Renal cortex interstitium (tissue), 11 donors: ENCODE measurements at regions not wholly inside any gene's neighbourhood (a gene's known extent, or its start where the extent isn't known, plus 50 kb on each side); places are given as distances from the start of the nearest gene placed in this dataset.

Source experiments
- DNase-seq, 11 donors: peaks; one replicate each; pipeline ENCODE4 v3.0.0-alpha.2; 2013; ENCODE audit warnings: low read depth in 9 of 11, low spot score in 4 of 11; ENCODE audit errors: extremely low read depth in 1 of 11

DNA sequence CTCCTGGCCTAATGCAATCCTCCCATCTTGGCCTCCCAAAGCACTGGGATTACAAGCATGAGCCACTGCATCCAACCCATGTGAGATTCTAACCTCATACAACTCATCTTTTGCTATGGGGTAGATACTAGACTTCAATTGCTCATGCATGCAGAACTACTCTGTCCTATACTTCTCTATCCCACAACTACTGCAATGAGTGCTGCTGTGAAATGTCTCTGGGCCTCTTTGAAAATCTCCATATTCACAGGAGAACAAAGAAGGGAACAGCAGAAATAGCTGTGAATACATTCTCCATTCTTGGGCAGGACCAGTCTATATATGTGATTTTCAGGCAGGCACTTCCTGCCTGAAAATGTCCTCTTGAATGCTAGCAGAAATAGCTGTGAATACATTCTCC, 220.7 kb upstream of the GRIP1 start:
- DNase-seq, result no peak

DNA sequence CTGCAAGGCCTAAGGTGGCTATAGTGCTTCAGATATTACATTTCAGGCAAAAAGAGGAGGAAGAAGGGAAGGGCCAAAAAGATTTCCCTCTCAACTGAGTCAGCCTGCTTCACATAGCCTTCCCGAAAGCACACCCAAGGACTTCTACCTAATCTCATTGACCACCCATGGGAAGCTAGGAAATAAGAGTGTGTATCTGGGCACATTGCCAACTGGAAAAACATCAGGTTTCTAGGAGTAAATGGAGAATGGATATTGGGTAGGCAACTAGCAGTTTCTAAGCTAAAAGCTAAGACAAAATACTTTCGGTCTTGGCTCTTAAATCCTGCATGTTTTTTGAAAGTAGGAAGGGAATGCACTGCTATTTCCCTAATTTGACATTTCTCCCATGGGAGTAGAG, 221.7 kb upstream of the GRIP1 start:
- peak in 1 of 11 donors; percentile 10 for DNase-seq

DNA sequence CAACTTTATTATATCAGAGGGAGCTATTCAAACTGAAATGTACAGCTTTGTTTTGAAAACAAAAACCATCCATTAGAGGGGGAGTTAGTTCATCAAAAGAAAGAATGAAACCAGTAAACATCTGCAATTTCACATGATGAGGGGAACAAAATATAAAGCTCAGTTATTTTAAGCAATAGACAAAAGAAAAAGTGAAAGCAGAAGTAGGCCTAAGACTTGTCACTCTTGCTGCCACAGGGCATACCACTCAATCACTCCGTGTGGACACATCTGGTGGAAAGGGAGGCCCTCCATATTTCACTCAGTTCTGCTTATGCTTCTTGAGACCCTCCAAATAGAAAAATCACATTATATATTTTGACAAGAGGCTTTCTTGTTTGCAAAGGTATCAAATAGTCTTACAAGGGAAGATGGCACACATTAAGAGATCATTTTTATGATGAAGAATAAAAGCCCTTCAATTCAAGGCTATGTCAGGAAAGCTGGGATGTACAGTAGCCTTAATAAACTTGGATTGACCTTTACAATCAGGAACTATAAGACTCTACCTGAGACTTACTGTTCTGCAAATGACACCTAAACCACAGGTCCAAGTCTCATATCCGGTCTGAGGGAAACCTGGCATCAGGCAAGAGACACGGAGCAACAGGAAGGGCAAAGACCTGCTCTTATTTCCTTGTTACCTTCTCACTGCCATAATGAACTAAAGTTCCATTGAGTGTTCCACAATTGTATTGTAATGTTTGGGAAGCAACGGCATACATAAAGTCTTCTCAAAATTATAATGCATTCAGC, 222.5 kb upstream of the GRIP1 start:
- DNase-seq, result no peak

DNA sequence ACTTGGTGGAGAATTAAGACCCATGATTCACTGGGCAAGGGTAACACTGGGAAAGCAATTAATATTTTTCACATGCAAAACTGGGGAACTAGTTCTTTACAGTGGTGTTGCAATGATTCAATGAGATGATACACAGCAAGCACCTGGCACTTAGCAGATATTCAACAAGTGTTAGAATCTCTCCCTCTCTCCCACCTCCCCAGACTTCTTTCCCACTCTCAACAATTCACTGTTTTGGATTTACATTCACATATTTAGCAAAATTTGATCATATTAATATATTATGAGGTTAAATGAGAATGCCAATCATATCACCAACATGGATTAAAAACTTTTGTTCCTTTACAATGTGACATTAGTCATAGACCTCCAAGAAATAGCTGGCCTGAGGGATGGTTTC, 223.1 kb upstream of the GRIP1 start:
- no peak for DNase-seq

DNA sequence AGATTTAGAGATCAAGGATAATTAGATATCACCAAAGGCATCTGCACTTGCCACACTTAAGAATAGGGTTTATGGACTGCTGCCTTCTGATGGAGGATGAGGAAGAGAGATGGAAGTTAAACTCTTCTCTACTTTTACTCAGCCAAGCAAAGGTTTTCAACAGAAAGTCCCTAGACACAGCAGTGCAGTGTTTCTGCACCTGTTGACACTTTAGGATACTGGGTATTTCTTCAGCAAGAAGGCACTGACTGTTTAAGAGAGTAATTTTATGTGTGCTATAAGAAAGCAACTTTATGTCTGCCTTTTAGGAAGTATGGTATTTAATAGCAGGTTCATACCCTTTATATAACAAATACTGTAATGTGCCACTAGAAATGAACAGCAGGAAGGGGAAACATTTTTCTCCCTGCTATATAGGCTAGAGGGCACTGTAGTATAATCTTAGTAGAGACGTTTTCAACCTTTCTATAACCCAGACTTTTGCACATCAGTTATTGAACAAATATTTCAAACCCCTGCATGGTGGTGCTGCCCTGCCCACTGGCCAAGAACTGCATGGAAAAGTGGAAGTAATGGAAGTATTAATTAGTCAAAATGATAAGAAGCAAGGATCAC, 225.0 kb upstream of the GRIP1 start:
- no peak for DNase-seq

DNA sequence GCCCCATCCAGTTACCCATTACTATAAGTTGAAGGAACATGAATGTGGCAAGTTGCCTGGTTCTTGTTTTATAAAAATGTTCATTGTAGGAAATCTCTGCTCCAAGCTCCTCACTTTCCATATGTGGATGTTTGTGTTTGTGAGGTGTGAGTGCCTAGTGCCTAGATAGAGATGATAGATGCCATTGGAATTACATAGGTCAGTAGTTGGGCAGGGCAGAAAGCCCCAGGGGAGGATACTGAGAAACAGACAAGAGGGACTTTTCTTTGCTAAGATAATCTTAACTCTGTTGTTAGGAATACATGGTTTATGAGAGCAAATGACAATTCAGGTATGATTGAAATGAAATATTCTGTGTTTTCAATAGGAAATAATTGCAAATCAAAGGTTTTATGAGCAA, 226.3 kb upstream of the GRIP1 start:
- no peak for DNase-seq

DNA sequence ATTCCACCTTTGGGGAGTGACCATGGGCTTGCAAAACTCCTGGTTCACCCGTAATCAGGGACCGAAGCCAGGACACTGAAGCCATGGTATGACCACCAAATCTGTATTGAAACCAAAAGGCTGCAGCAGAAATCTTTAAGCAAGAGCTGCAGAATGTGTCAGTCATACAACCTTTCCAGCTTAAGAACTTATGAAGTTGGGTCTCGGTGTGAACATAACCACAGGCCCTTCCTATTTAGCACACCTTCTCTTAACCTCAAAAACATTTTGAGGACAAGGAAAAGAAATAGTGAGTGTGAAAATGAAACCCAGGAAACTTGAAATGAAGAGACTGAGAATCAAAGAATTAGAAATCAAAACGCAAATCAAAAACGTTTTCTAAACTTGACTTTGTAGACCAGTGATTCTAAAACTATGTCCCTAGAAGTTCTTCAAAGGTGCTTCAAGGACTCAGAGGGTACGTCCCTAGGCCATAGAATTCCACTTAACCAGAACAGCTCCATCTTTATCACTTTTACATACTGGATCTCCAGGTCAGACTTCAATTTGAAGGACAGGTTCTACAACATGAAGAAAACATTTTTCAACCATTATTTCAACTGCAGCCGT, 231.6 kb upstream of the GRIP1 start:
- no peak for DNase-seq

DNA sequence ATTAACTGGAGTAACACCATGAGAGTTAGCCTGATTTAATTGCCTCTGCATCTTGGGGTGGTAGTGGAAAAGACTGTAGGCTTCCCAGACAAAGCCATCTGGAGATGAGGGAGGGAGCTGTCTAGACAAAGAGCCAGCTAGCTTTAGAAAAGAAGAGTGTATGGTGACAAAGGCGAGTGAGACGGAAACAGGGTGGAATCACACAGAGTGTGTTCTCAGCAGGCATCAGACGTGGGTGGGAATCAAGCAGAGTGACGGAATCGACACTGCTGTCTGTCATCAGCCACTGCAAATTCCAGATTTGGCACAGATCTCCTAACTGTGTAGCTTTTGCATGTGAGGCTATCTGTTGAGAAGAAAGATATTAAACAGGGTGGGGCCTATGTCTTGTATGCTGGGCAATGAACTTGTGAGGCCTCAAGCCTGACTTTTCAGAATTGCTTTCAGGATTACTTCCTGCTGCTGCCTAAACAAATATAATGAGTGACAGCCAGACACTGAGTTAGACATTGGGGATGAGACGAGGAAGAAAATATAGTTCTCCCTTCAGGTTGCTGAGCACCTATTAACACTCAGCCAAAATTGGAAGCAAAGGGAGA, 236.5 kb upstream of the GRIP1 start:
- no peak for DNase-seq

DNA sequence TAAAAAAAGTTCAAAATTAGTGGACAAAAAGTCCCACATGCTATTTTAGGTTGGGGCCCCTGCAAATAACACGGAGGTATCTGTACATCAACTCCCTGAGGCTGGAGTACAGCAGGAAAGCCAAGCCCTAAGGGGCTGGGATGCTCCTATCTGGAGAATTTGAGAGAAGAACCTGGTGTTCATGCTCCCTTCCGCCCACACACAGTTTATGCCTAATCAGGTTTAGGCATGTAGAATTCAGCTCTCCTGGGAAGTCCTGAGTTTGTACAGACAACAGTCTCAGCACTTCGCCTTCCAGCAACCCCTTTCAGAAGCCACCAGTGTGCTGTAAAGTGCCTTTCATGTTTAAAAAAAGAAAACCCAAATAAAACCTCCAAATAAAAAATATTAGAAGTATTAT, 237.3 kb upstream of the GRIP1 start:
- DNase-seq, result no peak

DNA sequence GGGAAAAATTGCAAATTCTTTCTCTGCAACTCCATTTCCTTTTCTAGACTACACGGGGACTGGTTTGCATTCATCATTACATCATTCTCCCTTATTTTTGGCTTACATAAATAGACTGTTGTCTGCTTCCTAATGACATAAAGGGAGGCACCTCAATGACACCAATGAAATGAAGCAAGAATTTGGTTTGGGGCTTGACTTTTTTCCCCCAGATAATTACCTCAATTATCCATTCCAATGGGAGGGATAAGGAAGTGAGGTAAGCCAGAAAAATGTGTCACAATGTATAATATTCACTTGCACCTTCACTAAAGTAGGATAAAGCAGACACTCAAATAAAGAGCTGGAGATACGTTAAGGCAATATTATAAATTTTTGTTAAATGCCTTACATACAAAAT, 240.6 kb upstream of the GRIP1 start:
- no peak for DNase-seq

DNA sequence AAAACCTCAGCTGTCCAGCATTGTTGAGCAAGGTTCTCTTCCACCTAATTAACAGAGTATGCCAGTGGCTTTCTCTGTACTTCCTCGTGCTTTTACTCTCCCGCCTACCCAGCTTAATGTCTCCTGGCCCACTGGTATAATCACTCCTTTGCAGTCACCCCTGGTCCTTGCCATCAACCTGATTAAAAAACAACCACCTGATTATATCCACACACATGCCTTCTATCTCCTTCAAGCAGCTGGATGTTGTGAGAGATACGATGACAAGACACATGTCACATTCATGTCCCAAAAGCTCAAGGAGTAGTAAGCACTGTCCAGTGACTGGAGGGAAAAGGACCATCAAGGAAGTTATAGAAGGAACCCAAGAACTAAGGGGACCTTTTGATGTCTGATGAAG, 241.3 kb upstream of the GRIP1 start:
- no peak for DNase-seq

DNA sequence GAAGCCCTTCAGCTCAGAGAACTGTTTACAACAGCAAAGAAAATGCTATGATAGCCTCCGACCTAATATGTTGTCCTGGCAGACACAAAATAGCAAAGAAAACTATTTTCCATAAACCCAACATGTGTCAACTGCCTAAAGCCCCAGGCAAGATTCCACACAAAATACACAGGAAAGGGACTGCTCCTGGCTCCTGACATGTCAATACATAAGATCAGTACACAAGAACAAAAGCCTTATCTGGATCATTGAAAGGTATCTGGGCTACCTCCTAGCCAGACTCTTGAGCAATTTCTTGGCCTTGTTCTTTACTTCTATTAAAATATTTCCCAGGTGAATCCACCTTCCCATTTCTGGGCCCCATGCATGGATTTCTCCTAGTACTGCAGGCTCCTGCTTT, 242.3 kb upstream of the GRIP1 start:
- no peak for DNase-seq

DNA sequence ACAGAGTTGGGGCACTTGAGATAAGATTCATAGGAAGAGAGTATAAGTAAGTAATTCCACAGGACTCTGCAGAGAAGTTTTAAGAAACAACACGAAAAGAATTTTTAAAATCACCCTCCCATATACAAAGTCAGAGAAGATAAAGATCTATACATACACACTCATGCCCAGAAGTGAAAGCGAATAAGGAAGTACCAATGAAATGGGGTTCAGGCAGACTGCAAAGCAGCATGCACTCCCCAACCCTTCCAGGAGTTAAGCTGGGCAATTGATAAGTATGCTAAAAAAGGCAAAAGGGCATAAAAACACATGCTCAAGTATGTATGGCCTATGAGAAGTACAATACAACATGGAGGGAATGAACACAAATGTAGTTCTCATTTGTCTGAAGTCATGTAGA, 246.2 kb upstream of the GRIP1 start:
- no peak for DNase-seq

DNA sequence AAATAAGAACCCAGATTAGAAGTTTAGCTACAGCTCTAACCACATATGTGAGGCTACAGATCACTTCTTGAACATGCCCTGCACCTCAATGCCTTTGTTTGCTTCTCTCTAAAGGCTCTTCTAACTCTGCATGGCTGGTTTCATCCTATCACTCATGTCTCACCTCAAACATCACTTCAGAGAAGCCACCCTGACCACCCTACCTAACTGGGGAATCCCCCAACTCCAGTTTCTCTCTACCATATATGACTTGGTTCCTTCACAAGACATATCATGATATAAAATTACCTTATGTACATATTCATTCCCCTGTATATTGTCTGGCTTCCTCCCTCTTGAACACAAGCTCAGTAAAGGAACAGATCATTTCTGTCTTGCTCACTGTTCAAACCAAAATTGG, 250.2 kb upstream of the GRIP1 start:
- DNase-seq, result no peak

DNA sequence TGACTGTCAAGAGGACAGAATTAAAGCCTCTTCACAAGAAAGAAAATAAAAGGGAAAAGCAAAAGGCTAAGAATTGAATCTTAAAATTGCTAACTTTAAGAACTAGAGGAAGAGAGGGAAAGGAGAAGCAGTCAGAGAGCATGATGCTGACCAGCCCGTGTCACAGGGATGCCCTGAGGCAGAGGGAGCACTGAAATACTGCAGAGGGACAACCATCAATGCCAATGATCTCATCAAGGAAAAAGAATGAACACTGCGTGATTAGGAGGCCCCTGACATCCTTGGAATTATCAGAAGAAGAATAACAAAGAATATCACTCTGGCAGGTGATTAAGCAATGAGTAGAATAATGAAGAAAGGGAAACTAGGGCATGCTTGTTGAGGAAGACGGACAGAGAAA, 252.2 kb upstream of the GRIP1 start:
- DNase-seq, result no peak

DNA sequence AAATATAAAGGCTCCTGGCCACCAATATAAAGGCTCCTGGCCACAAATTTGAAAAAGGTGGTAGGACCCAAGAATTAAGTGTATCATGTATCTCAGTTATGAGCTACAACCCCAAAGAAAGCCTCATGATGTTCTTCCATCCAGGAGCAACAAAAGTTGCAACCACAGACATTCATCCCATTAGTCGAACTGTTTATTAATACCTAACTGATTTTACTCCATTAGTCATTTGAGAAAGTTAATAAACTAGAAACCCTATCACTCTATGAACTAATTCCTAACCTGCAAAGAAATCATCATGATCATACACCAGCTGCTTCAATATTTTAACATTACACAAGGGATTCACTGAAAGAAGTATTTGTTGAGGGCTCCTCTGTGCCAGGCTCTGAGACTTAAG, 253.2 kb upstream of the GRIP1 start:
- no peak for DNase-seq

DNA sequence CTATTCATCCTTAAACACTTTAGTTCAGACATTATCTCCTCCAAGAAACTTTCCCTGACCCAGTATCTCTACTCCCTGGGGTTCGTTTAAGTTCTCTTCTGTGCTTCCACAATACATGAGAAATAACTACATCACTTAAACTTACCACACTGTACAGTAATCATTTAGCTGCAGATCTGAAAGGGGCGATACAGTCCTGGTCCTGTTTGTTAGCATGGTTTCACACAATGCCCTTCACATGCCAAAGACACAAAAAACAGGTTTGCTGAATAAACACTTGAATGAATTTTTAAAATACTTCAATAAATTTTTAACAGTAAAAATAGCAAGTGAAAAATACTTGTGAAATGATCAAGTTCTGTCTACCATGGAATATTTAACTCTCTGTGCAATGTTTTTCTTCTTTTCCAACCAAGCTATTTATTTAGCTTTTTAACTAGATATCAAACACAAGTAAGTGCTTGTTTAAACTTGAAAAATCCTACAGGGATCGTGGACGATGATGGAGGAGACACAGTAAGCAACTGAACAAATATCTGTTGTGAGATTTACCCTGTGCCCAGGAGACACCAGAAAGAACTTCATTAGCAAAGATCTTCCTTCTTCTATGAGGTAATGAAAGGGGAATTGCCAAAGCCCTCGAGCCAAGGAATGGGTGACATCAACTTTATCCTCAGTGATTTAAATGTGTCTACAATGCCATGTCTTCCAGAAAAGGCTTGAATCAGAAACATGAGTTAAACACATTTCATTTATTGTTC, 255.6 kb upstream of the GRIP1 start:
- no peak for DNase-seq

DNA sequence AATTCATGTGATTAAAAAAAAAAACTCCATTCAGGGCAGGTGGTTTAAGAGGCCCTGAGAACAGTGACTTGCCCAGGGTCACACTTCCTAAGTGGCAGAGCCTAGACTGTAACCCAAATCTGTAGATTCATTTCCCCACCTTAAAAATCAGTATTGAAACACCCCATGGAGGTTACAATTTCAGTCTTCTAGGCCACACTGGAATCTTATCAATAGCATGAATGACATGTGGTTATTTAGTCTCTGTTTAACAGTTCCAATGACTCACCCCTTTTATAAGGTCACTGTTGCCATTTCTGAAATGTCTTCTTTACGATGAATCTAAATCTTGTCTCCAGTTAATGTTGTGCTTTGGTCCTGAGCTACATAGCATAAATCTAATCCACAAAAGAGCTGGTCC, 262.3 kb upstream of the GRIP1 start:
- no peak for DNase-seq

DNA sequence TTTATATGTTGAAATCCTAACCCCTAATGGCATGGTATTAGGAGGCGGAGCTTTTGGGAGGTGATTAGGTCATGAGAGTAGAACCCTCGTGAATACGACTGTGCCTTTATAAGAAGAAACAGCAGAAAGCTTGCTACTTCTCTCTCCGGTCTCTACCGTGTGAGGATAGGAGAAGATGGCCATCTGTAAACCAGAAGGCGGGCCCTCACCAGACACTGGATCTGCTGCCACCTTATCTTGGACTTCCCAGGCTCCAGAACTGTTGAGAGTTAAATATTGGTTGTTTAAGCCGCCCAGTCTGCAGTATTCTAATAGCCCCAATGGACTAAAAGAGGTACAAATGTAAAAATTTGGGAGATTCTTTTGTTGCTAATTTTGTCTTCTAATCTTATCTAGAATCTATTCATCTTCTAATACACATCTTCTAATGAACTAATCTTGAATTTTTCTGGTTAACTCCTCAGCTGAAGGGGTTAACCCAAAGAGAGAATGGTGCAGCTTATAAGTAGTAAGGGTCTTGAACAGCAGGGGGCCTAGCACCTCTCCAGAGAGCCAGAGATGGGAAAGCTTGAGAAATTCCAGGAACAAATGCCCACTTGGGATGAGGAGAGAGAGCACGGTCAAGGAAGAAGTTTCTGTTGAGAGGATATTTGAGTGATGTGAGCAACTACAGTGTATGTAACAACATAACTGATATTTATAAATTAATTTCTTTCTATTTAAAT, 264.0 kb upstream of the GRIP1 start:
- no peak for DNase-seq
